ENCODE measurements at regions not wholly inside any gene's neighbourhood (a gene's known extent, or its start where the extent isn't known, plus 50 kb on each side); places are given as distances from the start of the nearest gene placed in this dataset.

DNA sequence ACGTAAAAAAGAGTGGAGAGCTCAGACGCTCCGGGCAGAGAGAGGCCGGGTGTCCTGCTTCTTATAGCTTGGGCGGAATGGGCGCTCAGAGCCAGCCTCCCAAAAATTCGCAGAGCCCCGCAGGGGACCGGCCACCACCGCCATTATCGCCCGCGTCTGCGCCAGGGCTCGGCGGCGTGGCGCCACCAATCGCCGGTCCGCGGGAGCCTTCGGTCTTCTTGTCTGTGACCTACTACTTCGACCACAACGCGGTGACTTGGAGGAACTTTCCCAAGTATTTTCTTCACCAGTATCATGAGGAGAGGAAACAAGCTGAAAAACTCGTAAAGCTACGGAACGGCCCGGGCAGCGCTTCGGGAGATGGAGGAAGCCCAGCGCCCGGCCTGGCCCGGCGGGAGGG lies 1138.1 kb upstream of the CHAC2 start:
- Histone ChIP-seq H3K27ac (ENCODE audit: low read depth, low read length) (no peak overlapping the region), H3K9ac (ENCODE audit: extremely low read depth, low read length, poor library complexity, severe bottlenecking) (no peak overlapping the region), H3K27me3 (ENCODE audit: control insufficient read depth, insufficient read depth, low read length, poor library complexity, severe bottlenecking) (no peaks in the 10 kb centered on the region), H3K4me3 (ENCODE audit: low read length) (no peak overlapping the region), H3K4me1 (ENCODE audit: control insufficient read depth, insufficient read depth, low read length) (no peaks in the 10 kb centered on the region), H3K9me3 (ENCODE audit: control insufficient read depth, low read length) (no peaks in the 10 kb centered on the region), H3K36me3 (ENCODE audit: control insufficient read depth, insufficient read depth, low read length) (no peaks in the 10 kb centered on the region)
- Mint-ChIP-seq H3K9me3 (peaks cover 14% of the 10 kb centered on the region), H3K4me1 (no peaks in the 10 kb centered on the region), H3K36me3 (ENCODE audit: low read depth) (peaks cover 2% of the 10 kb centered on the region), H3K4me3 (no peak overlapping the region), H3K27me3 (ENCODE audit: insufficient read depth) (no peaks in the 10 kb centered on the region), H3K27ac (no peak overlapping the region)
- TF ChIP-seq, protein P1, sequence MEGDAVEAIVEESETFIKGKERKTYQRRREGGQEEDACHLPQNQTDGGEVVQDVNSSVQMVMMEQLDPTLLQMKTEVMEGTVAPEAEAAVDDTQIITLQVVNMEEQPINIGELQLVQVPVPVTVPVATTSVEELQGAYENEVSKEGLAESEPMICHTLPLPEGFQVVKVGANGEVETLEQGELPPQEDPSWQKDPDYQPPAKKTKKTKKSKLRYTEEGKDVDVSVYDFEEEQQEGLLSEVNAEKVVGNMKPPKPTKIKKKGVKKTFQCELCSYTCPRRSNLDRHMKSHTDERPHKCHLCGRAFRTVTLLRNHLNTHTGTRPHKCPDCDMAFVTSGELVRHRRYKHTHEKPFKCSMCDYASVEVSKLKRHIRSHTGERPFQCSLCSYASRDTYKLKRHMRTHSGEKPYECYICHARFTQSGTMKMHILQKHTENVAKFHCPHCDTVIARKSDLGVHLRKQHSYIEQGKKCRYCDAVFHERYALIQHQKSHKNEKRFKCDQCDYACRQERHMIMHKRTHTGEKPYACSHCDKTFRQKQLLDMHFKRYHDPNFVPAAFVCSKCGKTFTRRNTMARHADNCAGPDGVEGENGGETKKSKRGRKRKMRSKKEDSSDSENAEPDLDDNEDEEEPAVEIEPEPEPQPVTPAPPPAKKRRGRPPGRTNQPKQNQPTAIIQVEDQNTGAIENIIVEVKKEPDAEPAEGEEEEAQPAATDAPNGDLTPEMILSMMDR (conservative IDR thresholded peaks at IDR 0.05), result no peak
- 94 to 98% methylated on average over 29 to 36 of the region's 36 CpGs for WGBS, 2 experiments (ENCODE audit: insufficient coverage in 1 of 2, insufficient read length in 1 of 2)
- no peak for DNase-seq

DNA sequence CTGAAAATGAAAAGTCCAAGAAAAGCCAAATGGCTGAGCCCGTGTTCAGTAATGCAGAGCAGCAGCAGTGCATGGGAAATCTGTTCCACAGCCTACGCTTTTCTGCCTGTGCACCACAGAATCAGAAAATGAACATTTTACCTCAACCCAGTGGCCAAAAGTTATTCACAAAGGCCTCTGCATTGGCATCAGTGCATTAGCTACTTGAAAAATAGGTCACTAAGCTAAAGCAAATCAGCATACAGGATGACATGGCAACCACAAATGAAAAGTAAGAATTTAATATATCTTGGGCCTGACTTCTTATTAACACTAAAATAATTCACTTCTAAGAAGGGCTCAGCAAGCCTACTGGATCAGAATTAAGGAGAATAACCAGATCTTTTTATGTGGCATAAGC lies 1145.3 kb upstream of the CHAC2 start:
- Histone ChIP-seq H3K4me3 (ENCODE audit: low read length) (no peak overlapping the region), H3K27ac (ENCODE audit: low read depth, low read length) (no peak overlapping the region), H3K4me1 (ENCODE audit: control insufficient read depth, insufficient read depth, low read length) (no peaks in the 10 kb centered on the region), H3K9ac (ENCODE audit: extremely low read depth, low read length, poor library complexity, severe bottlenecking) (no peak overlapping the region), H3K9me3 (ENCODE audit: control insufficient read depth, low read length) (no peaks in the 10 kb centered on the region), H3K36me3 (ENCODE audit: control insufficient read depth, insufficient read depth, low read length) (no peaks in the 10 kb centered on the region), H3K27me3 (ENCODE audit: control insufficient read depth, insufficient read depth, low read length, poor library complexity, severe bottlenecking) (no peaks in the 10 kb centered on the region)
- Mint-ChIP-seq H3K4me1 (no peaks in the 10 kb centered on the region), H3K9me3 (no peaks in the 10 kb centered on the region), H3K4me3 (no peak overlapping the region), H3K36me3 (ENCODE audit: low read depth) (no peaks in the 10 kb centered on the region), H3K27ac (no peak overlapping the region), H3K27me3 (ENCODE audit: insufficient read depth) (no peaks in the 10 kb centered on the region)
- no peak for DNase-seq
- TF ChIP-seq, protein P1 (conservative IDR thresholded peaks at IDR 0.05), result no peak
- WGBS, 2 experiments (ENCODE audit: insufficient coverage in 1 of 2, insufficient read length in 1 of 2), result 94 to 100% methylated on average over 2 of the region's 2 CpGs

DNA sequence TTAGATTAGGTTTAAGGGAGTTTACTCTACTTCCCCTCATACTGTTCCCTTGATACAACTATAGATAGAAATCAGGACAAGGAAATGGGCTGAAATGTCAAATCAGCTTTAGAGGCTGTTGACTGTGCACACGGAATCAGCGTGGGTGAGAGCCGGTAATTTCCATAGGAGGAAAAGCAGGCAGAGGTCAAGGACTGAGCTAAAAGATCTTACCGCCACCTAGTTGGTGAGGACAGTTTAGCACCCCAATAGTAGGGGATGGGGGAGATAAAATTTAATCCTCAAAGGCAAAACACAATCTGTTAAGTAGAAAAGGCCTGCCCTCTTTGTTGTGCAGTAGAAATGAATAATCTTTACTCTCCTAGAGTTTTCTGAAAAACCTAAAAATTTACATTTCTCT lies 1154.5 kb upstream of the CHAC2 start:
- no peaks in the 10 kb centered on the region for H3K4me1 ChIP-seq (ENCODE audit: control insufficient read depth, insufficient read depth, low read length)
- TF ChIP-seq, protein P1 (conservative IDR thresholded peaks at IDR 0.05), result peak; percentile 73
- peaks cover 23% of the 10 kb centered on the region for H3K9me3 ChIP-seq (ENCODE audit: control insufficient read depth, low read length)
- no peak overlapping the region for H3K27ac Mint-ChIP-seq
- peak; percentile 56 for DNase-seq
- peaks cover 7% of the 10 kb centered on the region for H3K36me3 Mint-ChIP-seq (ENCODE audit: low read depth)
- H3K27me3 Mint-ChIP-seq (ENCODE audit: insufficient read depth), result no peaks in the 10 kb centered on the region
- no peaks in the 10 kb centered on the region for H3K36me3 ChIP-seq (ENCODE audit: control insufficient read depth, insufficient read depth, low read length)
- H3K4me3 Mint-ChIP-seq, result no peak overlapping the region
- H3K4me3 ChIP-seq (ENCODE audit: low read length), result no peak overlapping the region
- H3K4me1 Mint-ChIP-seq, result peaks cover 6% of the 10 kb centered on the region
- H3K9me3 Mint-ChIP-seq, result peaks cover 15% of the 10 kb centered on the region
- no peaks in the 10 kb centered on the region for H3K27me3 ChIP-seq (ENCODE audit: control insufficient read depth, insufficient read depth, low read length, poor library complexity, severe bottlenecking)
- 42 to 52% methylated on average over 4 of the region's 4 CpGs for WGBS, 2 experiments (ENCODE audit: insufficient coverage in 1 of 2, insufficient read length in 1 of 2)
- no peak overlapping the region for H3K27ac ChIP-seq (ENCODE audit: low read depth, low read length)
- no peak overlapping the region for H3K9ac ChIP-seq (ENCODE audit: extremely low read depth, low read length, poor library complexity, severe bottlenecking)
